HG03175 (cell line): ENCODE measurements at regions not wholly inside any gene's neighbourhood (a gene's known extent, or its start where the extent isn't known, plus 50 kb on each side); places are given as distances from the start of the nearest gene placed in this dataset.

Experiments used
- ATAC-seq: cut with Tn5 transposase; IDR thresholded peaks from one replicate; pipeline ENCODE4 v1.9.1; 2021; ENCODE audit warnings: mild to moderate bottlenecking, moderate library complexity; ENCODE audit not compliant: unreplicated experiment

DNA sequence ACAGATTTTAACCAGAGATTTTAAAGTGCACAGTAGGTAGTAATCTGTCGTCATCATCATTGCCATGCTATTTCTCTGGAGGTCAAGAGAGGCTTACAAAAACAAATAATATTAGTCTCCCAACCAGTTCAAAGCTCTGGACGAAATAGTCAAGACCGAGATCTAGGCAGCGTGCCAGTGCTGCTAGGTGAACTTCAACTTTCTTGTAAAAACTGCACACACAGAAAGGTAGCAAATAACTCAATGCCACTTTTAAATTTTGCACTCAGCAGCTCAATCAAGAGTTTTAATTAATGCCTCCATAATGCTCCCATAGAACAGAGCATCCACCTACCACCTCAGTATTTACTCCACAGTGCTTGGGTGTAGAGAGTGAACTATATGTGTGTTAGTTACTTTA lies 656.8 kb downstream of the IRX1 start:
- ATAC-seq: no peak

DNA sequence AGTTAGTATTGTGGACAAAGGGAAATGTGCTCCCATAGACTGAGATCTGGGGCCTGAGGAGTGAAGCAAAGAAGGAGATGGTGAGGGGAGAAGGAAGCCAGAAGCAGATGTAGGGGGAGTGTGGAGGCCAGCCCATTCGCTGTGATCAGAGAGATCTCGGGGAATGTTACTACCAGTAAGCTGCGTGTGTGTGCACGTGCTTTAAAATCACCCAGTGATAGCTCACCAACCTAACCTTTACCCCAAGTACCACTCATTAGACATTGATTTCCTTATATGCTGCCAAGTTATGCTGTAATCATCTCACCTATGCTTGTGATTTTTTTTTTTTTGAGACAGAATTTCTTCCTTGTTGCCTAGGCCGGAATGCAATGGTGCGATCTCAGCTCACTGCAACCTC lies 659.1 kb downstream of the IRX1 start:
- no peak for ATAC-seq

GRCh38 chr5:4255441-4255840 lies 659.8 kb downstream of the IRX1 start:
- no peak for ATAC-seq

- ATAC-seq: no peak
These were observed 662.5 kb downstream of the IRX1 start for GRCh38 chr5:4258170-4258569.

DNA sequence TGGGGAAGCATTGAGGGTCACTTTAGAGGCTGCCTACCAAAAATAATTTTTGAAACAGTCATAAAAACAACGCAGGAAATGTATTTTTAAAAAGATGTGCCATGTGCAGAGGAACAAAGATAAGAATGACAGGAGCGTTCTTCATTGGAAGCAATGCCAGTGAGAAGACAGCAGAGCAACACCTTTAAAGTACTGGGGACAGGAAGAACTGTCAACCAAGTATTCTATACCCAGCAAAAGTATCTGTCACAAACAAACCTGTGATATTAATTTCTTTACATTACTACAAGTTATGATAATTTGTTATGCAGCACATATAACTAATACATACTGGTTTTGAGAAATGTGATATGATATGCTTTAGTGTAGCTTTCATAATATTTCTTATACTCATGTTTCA lies 675.6 kb downstream of the IRX1 start:
- ATAC-seq: no peak

DNA sequence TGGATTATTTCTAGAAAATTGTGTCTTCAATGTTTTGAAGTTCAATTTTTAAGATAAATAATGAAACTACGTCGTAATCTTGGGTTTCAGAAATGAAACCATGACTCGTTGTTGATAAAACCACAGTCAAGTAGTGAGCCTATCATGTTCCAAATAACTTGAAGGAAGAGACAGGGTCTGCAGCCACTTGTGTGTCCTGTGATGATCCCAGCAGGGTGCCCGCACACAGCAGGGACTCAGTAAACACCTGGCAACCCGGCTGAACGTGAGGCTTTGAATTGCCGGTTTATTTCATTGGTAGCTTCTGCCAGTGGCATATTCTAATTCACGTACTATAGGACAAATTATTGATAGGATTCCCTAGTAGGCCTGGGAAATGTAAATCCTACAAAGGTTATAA lies 679.6 kb downstream of the IRX1 start:
- no peak for ATAC-seq

DNA sequence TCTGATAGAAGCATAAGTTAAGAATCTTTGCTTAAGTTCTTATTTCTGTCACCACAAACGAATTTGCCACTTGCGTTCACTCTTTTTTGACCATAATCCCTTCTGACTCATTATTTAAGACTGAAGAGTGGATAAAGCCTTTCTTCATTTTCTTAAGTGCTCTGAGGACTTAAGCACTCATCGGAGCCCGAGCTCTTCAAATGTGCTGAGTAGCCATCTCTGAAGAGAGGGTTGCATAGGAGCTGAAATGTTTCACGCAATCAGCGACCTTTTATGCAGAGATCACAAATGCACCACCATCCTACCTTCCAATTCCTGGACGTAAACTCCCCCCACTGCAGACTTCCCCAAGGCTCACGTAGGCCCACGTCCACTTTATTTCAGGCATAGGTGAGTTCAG lies 699.2 kb downstream of the IRX1 start:
- ATAC-seq: no peak

GRCh38 chr5:4295663-4296339 lies 700.2 kb downstream of the IRX1 start:
- no peak for ATAC-seq

DNA sequence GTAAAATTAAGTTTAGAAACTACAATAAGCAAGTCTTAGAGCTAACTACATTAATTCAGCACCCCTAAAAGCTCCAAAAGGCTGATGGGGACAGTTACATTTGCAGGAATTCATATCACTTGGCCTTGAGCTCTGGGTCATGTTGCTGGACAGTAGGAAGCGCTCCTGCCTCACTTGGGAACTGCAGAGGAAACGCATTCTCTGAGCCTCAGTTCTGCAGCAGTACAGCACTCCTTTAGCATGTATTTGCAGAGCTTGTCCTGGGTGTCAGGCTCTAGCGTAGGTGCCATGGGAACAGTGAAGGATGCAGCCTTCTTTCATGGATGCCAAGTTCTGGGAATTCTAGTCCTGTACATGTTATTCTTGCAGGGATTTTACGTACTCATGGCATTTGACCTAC lies 710.4 kb downstream of the IRX1 start:
- no peak for ATAC-seq

DNA sequence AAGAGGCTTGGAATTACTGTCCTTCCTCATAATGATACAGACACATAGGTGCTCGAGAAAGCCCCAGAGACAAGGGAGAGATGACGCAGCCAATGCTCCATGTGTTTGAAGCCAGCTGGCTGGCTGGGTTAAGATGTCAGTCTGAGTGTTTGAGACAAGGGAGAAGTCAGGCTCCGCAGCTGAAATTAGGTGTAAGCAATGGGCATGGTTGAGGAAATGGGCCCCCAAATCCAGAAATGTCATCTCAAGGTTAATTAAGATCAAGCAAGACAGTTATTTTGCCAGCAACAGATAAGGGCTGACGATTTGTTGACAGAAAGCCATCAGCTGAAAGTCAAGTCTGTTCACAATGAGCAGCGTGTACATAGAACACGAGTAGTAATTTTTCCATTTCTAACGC lies 713.4 kb downstream of the IRX1 start:
- ATAC-seq: no peak

GRCh38 chr5:4313138-4313537 lies 717.5 kb downstream of the IRX1 start:
- no peak for ATAC-seq

GRCh38 chr5:4319478-4320128 lies 724.0 kb downstream of the IRX1 start:
- ATAC-seq: no peak

DNA sequence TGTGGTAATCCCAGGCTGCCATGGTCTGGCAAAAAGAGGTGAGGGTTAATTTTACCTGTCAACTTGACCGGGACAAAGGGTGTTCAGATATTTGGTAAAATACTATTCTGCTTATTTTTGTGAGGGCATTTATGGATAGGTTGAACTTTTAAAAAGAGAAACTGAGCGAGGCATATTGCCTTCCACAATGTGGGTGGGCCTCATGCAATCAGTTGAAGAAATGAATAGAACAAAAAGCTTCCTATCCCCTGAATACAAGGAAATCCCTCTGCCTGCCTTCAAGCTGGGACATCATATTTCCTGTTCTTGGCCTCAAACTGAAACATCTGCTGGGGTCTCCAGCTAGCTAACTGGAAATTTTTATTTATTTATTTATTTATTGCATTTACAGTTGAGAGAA lies 734.7 kb downstream of the IRX1 start:
- no peak for ATAC-seq

GRCh38 chr5:4335078-4335477 lies 739.4 kb downstream of the IRX1 start:
- no peak for ATAC-seq

- ATAC-seq: no peak
These were observed 741.9 kb downstream of the IRX1 start for GRCh38 chr5:4337519-4337918.

DNA sequence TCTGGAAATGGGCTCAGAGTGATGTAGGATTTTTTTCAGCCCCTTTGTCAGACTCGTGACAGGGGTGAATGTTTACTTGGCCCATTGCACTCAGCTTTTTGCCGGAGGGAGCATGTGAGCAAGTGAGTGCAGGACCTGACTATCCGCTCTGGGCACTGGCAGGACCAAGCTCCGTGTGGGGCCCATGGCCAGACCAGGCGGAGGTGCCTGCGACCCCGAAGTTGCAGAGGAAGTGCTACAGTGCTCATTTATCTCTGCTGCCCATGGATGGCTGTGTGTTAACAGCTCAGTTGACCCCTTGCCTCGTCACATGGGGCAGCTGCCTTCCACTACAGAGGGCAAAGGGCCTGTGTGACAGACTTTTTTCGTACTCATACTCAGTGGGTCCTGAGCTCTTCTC lies 744.3 kb downstream of the IRX1 start:
- ATAC-seq: no peak

DNA sequence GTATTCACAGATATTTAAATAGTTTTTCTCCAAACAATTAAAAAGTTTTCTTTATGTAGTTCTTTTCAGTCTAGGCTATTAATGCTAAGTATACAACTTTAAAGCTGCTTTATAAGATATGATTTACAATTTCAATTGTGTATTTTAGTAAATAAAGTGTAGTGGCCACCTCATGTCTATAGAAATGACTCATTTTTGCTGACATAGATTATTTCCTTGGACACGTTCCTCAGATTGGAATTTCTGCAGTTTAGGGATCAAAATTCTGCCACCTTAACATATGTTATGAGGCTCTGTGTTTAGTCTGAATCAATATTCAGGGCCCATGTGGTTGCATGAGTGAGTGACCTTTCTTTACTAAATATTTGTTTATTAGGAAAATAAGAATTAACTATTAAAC lies 750.2 kb downstream of the IRX1 start:
- ATAC-seq: no peak

DNA sequence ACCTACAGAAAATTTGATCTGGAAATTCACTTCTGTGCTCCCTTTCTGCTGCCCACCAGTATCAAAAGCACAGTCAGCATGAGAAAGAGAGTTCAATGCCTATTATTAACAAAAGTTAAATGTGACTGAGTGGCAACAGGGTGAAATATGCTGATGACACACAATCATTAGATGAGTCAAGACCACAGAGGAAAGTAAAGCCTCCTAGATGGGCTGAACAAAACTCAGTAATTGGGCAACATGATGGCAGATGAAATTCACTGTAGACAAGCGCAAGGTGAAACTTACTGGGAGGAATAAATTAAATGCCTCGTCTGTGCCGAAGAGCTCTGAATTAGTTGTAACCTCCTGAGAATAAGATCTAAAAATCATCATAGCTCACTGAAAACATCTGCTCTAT lies 752.8 kb downstream of the IRX1 start:
- ATAC-seq: no peak

- no peak for ATAC-seq
These were observed 753.3 kb downstream of the IRX1 start for GRCh38 chr5:4348919-4349318.

DNA sequence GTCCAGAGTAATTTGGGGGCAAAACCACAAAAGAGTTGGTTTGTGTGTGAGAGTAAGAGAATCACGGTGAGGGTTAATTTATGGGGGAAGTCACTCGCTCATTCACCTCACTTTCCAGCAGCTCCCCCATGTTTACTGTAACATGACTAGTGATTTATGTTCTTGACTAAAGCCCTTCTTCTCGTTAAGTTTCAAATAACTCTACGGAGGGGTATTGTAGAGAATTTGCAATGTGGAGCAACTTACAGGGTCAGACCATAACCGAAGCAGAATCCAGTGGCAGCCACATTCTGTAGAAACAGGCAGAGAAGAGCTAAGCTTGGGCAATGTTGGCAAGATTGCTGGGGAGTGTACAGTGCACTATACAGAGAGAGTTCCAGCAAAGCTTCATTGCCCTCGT lies 760.6 kb downstream of the IRX1 start:
- no peak for ATAC-seq

GRCh38 chr5:4359847-4360246 lies 764.2 kb downstream of the IRX1 start:
- ATAC-seq: no peak

DNA sequence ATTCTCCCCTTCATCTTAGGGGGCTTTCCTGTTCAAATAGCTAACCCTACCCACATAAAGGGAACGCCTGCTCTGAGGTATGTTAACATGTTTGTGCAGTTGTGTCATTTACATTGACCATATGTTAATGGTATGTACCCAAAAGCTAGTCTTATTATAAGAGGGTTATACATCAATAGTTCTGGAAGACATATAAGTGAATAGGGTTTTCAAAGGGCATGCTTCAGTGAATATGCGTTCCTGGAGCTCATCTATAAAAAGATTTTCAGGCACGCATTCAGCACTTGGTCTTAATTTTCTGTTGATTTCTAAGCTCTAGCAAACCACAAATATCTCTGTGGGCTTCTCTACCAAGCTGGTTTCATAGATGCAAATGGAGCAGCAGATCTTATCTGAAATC lies 766.1 kb downstream of the IRX1 start:
- no peak for ATAC-seq

DNA sequence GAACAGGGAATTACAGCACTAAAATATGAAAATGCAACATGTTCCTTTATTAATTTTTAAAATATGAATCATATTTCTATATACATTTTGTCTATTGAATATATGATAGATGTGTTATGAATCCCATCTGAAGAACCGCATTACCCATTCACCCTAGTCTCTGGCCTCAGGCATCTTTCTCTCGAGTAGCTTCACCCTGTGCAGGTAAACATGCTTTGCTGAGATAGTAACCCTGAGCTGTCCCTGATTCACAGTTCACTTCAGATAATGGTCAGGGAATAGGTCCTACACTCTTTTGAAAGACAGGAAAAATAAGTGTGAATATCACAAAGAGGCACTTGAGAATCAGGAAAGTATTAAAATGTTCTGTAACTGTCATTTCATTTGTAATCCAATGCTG lies 766.8 kb downstream of the IRX1 start:
- no peak for ATAC-seq
